Tibial artery (tissue), 4 donors: ENCODE measurements at regions not wholly inside any gene's neighbourhood (a gene's known extent, or its start where the extent isn't known, plus 50 kb on each side); places are given as distances from the start of the nearest gene placed in this dataset.

Experiments used
- DNase-seq, 2 donors: peaks; one replicate each; pipeline ENCODE4 v3.0.0-alpha.2; 2019
- H3K27ac ChIP-seq, 2 donors: fragments of 200-600 bp; sonication (generic) in 1 of 2; 1 replicate in 1 of 2; 2 replicates in 1 of 2; pipeline ENCODE4 v1.5.1; 2018 to 2019; ENCODE audit warnings: mild to moderate bottlenecking in 1 of 2
- H3K27me3 ChIP-seq, 2 donors: fragments of 200-600 bp; sonication (generic) in 1 of 2; one replicate each; pipeline versions ENCODE4 v1.5.1 to v1.6.0; 2016 to 2019
- H3K36me3 ChIP-seq, 3 donors: fragments of 200-600 bp; sonication (generic) in 2 of 3; one replicate each; pipeline ENCODE4 v1.5.1; 2016 to 2019; ENCODE audit warnings: mild to moderate bottlenecking in 2 of 3
- H3K4me1 ChIP-seq, 4 donors: fragments of 200-600 bp; sonication (generic) in 2 of 4; 1 replicate in 3 of 4; 2 replicates in 1 of 4; pipeline ENCODE4 v1.5.1; 2016 to 2019
- H3K4me3 ChIP-seq, 2 donors: fragments of 200-600 bp; sonication (generic) in 1 of 2; 1 replicate in 1 of 2; 2 replicates in 1 of 2; pipeline ENCODE4 v1.5.1; 2018 to 2019; ENCODE audit warnings: mild to moderate bottlenecking in 2 of 2
- H3K9me3 ChIP-seq, 3 donors: fragments of 200-600 bp; sonication (generic) in 1 of 3; one replicate each; pipeline ENCODE4 v1.5.1; 2016 to 2019
- CTCF ChIP-seq, 2 experiments: fragments of 200-600 bp in 1 of 2; fragments of 450-650 bp in 1 of 2; IDR thresholded peaks; one replicate each; pipeline ENCODE4 v1.5.1; 2017 to 2019; ENCODE audit warnings: antibody characterized with exemption in 2 of 2, mild to moderate bottlenecking in 1 of 2, moderate library complexity in 1 of 2
- intact Hi-C: fragments of 100-400 bp; cut with DNase I; formaldehyde crosslinking; loops from one replicate; pipeline ENCODE4 v1.15.0; 2023; ENCODE audit warnings: low total_unique reads

- no peak for DNase-seq
- Histone ChIP-seq H3K9me3 (no peaks in the 10 kb centered on the region), H3K36me3 (no peaks in the 10 kb centered on the region), H3K27me3 (no peaks in the 10 kb centered on the region), H3K4me1 (peaks cover 3 to 58% (median 36%) of the 10 kb centered on the region in 4 donors), H3K27ac (peak overlapping the region; percentile 89 to 95), H3K4me3 (peak overlapping the region; percentile 86 to 90)
- intact Hi-C loops = loop anchor here (5.0 kb wide), 2 partner anchors 59 to 259 kb away; no protein-coding TSS in a partner anchor
- no peak for TF ChIP-seq CTCF (IDR thresholded peaks at IDR 0.05)
Measured at GRCh38 chr4:41362621-41363383, 106.1 kb downstream of the UCHL1 start.

DNA sequence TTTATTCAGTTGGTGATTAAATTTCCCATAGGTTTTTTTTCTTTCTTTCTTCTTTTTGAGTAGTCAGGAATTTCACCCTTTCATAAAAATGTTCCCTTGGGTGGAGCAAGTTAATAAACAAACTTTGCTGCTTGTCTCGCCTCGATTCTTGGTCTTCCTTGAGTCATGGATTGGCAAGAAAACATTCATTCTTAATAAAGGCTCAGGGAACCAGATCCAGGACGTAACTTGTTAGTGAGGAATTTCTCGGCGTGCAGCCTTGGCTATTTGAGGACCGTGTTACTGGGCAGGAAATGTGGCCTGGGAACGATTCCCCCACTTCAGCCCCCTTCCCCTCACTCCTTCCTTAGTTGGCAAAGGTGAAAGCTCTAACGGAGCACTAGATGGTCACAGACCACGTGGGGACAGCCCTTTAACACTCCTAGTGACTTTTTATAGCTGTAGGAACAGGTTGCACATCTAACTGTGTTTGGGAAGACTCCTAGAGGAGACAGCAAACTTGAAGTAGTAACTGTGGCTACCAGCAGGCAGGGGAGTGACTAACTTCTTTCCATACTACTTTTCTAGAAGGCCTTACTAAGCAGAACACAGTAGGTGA is 106.8 kb downstream of the UCHL1 start:
- Histone ChIP-seq H3K4me3 (peak overlapping the region; percentile 86 to 90), H3K27me3 (no peaks in the 10 kb centered on the region), H3K36me3 (no peaks in the 10 kb centered on the region), H3K9me3 (no peaks in the 10 kb centered on the region), H3K27ac (peak overlapping the region; percentile 89 to 95), H3K4me1 (peaks cover 3 to 59% (median 35%) of the 10 kb centered on the region in 4 donors)
- DNase-seq = peak; percentile 67 to 75
- no peak for TF ChIP-seq CTCF (IDR thresholded peaks at IDR 0.05)
- intact Hi-C loops = loop anchor here (5.0 kb wide), 2 partner anchors 59 to 259 kb away; no protein-coding TSS in a partner anchor

- H3K4me3 ChIP-seq = peak overlapping the region in 1 of 2 donors; percentile 13
- H3K36me3 ChIP-seq = no peaks in the 10 kb centered on the region
- H3K27me3 ChIP-seq = no peaks in the 10 kb centered on the region
- peaks cover 3 to 59% (median 32%) of the 10 kb centered on the region in 4 donors for H3K4me1 ChIP-seq
- DNase-seq = no peak
- H3K9me3 ChIP-seq = no peaks in the 10 kb centered on the region
- TF ChIP-seq CTCF (IDR thresholded peaks at IDR 0.05) = no peak
- H3K27ac ChIP-seq = peak overlapping the region; percentile 89 to 95
- intact Hi-C loops = loop anchor here (5.0 kb wide), 2 partner anchors 57 to 257 kb away; no protein-coding TSS in a partner anchor
Measured at GRCh38 chr4:41364876-41365275, 108.1 kb downstream of the UCHL1 start.

DNA sequence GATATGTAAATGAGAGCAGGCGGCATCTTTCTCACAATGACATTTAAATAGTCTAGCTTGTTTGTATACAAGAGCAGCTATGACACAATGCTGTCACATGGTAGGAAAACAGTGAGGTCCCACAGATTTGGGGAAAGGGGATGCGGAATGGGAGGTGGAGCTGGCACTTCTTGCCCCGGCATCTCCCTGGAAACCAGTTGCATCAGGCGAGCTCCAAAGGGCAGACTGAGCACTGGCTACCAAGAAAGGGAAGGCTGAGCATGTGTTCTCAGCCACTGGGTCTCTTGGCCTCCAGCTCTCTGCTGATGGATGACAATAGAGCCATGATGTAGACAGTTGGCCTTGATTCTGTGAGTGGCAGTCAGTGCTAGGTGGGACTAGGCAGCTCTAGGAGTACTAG is 109.0 kb downstream of the UCHL1 start:
- no peak overlapping the region for H3K4me3 ChIP-seq
- no peaks in the 10 kb centered on the region for H3K36me3 ChIP-seq
- H3K27me3 ChIP-seq = no peaks in the 10 kb centered on the region
- H3K27ac ChIP-seq = peak overlapping the region; percentile 89 to 95
- intact Hi-C loops = no loop called here
- H3K9me3 ChIP-seq = no peaks in the 10 kb centered on the region
- H3K4me1 ChIP-seq = peaks cover 3 to 64% (median 37%) of the 10 kb centered on the region in 4 donors
- DNase-seq = no peak
- no peak for TF ChIP-seq CTCF (IDR thresholded peaks at IDR 0.05)

- H3K27ac ChIP-seq = no peak overlapping the region
- peaks cover 3 to 77% (median 42%) of the 10 kb centered on the region in 4 donors for H3K4me1 ChIP-seq
- no peak for TF ChIP-seq CTCF (IDR thresholded peaks at IDR 0.05)
- no peak for DNase-seq
- H3K36me3 ChIP-seq = no peaks in the 10 kb centered on the region
- no peaks in the 10 kb centered on the region for H3K27me3 ChIP-seq
- H3K4me3 ChIP-seq = no peak overlapping the region
- intact Hi-C loops = no loop called here
- H3K9me3 ChIP-seq = no peaks in the 10 kb centered on the region
Measured at GRCh38 chr4:41366911-41367517, 110.3 kb downstream of the UCHL1 start.
